ENCODE measurements at regions not wholly inside any gene's neighbourhood (a gene's known extent, or its start where the extent isn't known, plus 50 kb on each side); places are given as distances from the start of the nearest gene placed in this dataset.

GRCh38 chr5:155239803-155240202 is 226.2 kb downstream of the KIF4B start:
- TF ChIP-seq CTCF (IDR thresholded peaks at IDR 0.05), result no peak
- Histone ChIP-seq H3K27ac (no peak overlapping the region), H3K4me3 (no peak overlapping the region)
- DNase-seq (ENCODE audit: low spot score), result no peak

- TF ChIP-seq CTCF (IDR thresholded peaks at IDR 0.05), result no peak
- no peak overlapping the region for H3K27ac ChIP-seq
- no peak overlapping the region for H3K4me3 ChIP-seq
- no peak for DNase-seq (ENCODE audit: low spot score)
Observed at GRCh38 chr5:155250596-155250995, 237.0 kb downstream of the KIF4B start.

- no peak overlapping the region for H3K4me3 ChIP-seq
- H3K27ac ChIP-seq, result no peak overlapping the region
- TF ChIP-seq CTCF (IDR thresholded peaks at IDR 0.05), result no peak
- DNase-seq (ENCODE audit: low spot score), result no peak
Observed at GRCh38 chr5:155252025-155252424, 238.5 kb downstream of the KIF4B start.

GRCh38 chr5:155252717-155253116 is 239.2 kb downstream of the KIF4B start:
- no peak for TF ChIP-seq CTCF (IDR thresholded peaks at IDR 0.05)
- DNase-seq (ENCODE audit: low spot score), result no peak
- Histone ChIP-seq H3K4me3 (no peak overlapping the region), H3K27ac (no peak overlapping the region)

- no peak for DNase-seq (ENCODE audit: low spot score)
- no peak overlapping the region for H3K27ac ChIP-seq
- TF ChIP-seq CTCF (IDR thresholded peaks at IDR 0.05), result no peak
- no peak overlapping the region for H3K4me3 ChIP-seq
Observed at GRCh38 chr5:155254399-155254798, 240.8 kb downstream of the KIF4B start.

GRCh38 chr5:155258161-155258560 is 244.6 kb downstream of the KIF4B start:
- Histone ChIP-seq H3K27ac (no peak overlapping the region), H3K4me3 (no peak overlapping the region)
- no peak for DNase-seq (ENCODE audit: low spot score)
- no peak for TF ChIP-seq CTCF (IDR thresholded peaks at IDR 0.05)

- H3K27ac ChIP-seq, result no peak overlapping the region
- DNase-seq (ENCODE audit: low spot score), result no peak
- no peak overlapping the region for H3K4me3 ChIP-seq
- no peak for TF ChIP-seq CTCF (IDR thresholded peaks at IDR 0.05)
Observed at GRCh38 chr5:155259648-155260047, 246.1 kb downstream of the KIF4B start.
